Thyroid gland (tissue), 4 donors: ENCODE measurements at regions not wholly inside any gene's neighbourhood (a gene's known extent, or its start where the extent isn't known, plus 50 kb on each side); places are given as distances from the start of the nearest gene placed in this dataset.

Experiments used
- POLR2A ChIP-seq, 2 donors: fragments of 450-650 bp; IDR thresholded peaks; one replicate each; pipeline ENCODE4 v1.6.1; 2017; ENCODE audit warnings: antibody characterized with exemption in 2 of 2, mild to moderate bottlenecking in 2 of 2, moderate library complexity in 1 of 2
- TF ChIP-seq, protein P1 (sequence below), 6 experiments: fragments of 200-600 bp in 3 of 6; fragments of 450-650 bp in 3 of 6; sonication (generic) in 3 of 6; IDR thresholded peaks; one replicate each; pipeline ENCODE4 v1.5.1; 2016 to 2019; ENCODE audit warnings: antibody characterized with exemption in 6 of 6, mild to moderate bottlenecking in 2 of 6, inconsistent platforms in 1 of 6, moderate library complexity in 1 of 6

- TF ChIP-seq, protein P1, sequence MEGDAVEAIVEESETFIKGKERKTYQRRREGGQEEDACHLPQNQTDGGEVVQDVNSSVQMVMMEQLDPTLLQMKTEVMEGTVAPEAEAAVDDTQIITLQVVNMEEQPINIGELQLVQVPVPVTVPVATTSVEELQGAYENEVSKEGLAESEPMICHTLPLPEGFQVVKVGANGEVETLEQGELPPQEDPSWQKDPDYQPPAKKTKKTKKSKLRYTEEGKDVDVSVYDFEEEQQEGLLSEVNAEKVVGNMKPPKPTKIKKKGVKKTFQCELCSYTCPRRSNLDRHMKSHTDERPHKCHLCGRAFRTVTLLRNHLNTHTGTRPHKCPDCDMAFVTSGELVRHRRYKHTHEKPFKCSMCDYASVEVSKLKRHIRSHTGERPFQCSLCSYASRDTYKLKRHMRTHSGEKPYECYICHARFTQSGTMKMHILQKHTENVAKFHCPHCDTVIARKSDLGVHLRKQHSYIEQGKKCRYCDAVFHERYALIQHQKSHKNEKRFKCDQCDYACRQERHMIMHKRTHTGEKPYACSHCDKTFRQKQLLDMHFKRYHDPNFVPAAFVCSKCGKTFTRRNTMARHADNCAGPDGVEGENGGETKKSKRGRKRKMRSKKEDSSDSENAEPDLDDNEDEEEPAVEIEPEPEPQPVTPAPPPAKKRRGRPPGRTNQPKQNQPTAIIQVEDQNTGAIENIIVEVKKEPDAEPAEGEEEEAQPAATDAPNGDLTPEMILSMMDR (IDR thresholded peaks at IDR 0.05): no peak
- TF ChIP-seq POLR2A (IDR thresholded peaks at IDR 0.05): no peak
These were observed 226.1 kb upstream of the GJE1 start for GRCh38 chr6:141906569-141907080.
